Ishikawa (cell line): ENCODE measurements at regions not wholly inside any gene's neighbourhood (a gene's known extent, or its start where the extent isn't known, plus 50 kb on each side); places are given as distances from the start of the nearest gene placed in this dataset.

ENCODE experiments used
- CEBPB ChIP-seq: IDR thresholded peaks from 2 replicates; pipeline ENCODE4 v1.6.1; 2012
- CREB1 ChIP-seq: IDR thresholded peaks from 2 replicates; pipeline ENCODE4 v1.6.1; 2012; ENCODE audit warnings: low read depth
- EGR1 ChIP-seq: IDR thresholded peaks from 2 replicates; pipeline ENCODE4 v1.6.1; 2012
- EP300 ChIP-seq: IDR thresholded peaks from 2 replicates; pipeline ENCODE4 v1.6.1; 2012; ENCODE audit warnings: borderline replicate concordance
- FOXM1 ChIP-seq: IDR thresholded peaks from 2 replicates; pipeline ENCODE4 v1.6.1; 2012; ENCODE audit warnings: low read depth, borderline replicate concordance
- NFIC ChIP-seq: IDR thresholded peaks from 2 replicates; pipeline ENCODE4 v1.6.1; 2012
- RAD21 ChIP-seq: IDR thresholded peaks from 2 replicates; pipeline ENCODE4 v1.6.1; 2012; ENCODE audit warnings: low read depth
- TAF1 ChIP-seq: IDR thresholded peaks from 2 replicates; pipeline ENCODE4 v1.6.1; 2012; ENCODE audit warnings: low read depth, mild to moderate bottlenecking
- TCF12 ChIP-seq: IDR thresholded peaks from 2 replicates; pipeline ENCODE4 v1.6.1; 2012; ENCODE audit warnings: low read depth
- TEAD4 ChIP-seq: IDR thresholded peaks from 2 replicates; pipeline ENCODE4 v1.6.1; 2012
- YY1 ChIP-seq: IDR thresholded peaks from 2 replicates; pipeline ENCODE4 v1.6.1; 2012; ENCODE audit warnings: low read depth
- ZBTB7A ChIP-seq: IDR thresholded peaks from 2 replicates; pipeline ENCODE4 v1.6.1; 2012; ENCODE audit warnings: low read depth
- TF ChIP-seq, protein P1 (sequence below): IDR thresholded peaks from 2 replicates; pipeline ENCODE4 v1.6.1; 2012
- TF ChIP-seq, protein P2 (sequence below): IDR thresholded peaks from 2 replicates; pipeline ENCODE4 v1.6.1; 2012
- TF ChIP-seq, protein P3 (sequence below): IDR thresholded peaks from 2 replicates; pipeline ENCODE4 v1.6.1; 2012; ENCODE audit warnings: low read depth, mild to moderate bottlenecking

DNA sequence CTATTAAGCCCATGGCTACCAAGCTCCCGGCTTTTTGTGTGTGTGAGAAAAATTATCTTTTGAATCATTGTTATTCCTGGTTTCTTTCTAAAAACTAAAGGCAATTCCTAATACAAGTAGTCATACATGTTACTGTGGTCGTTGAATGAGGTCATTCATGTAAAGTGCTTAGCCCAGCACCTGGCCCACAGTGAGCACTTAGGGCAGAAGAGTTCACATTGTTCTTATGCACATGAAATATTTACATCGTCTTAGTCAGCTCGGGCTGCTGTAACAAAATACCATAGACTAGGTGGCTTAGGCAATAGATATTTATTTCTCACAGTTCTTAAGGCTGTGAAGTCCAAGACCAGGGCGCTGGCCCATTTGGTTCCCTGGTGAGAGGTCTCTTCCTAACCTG lies 216.1 kb downstream of the SHQ1 start:
- no peak for TF ChIP-seq NFIC
- no peak for TF ChIP-seq CEBPB
- TF ChIP-seq, protein P1, sequence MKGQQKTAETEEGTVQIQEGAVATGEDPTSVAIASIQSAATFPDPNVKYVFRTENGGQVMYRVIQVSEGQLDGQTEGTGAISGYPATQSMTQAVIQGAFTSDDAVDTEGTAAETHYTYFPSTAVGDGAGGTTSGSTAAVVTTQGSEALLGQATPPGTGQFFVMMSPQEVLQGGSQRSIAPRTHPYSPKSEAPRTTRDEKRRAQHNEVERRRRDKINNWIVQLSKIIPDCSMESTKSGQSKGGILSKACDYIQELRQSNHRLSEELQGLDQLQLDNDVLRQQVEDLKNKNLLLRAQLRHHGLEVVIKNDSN: no peak
- no peak for TF ChIP-seq FOXM1
- TF ChIP-seq EP300: no peak
- TF ChIP-seq TEAD4: no peak
- TF ChIP-seq TCF12: no peak
- no peak for TF ChIP-seq EGR1
- TF ChIP-seq ZBTB7A: no peak
- no peak for TF ChIP-seq YY1
- TF ChIP-seq, protein P2, sequence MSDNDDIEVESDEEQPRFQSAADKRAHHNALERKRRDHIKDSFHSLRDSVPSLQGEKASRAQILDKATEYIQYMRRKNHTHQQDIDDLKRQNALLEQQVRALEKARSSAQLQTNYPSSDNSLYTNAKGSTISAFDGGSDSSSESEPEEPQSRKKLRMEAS: no peak
- TF ChIP-seq, protein P3, sequence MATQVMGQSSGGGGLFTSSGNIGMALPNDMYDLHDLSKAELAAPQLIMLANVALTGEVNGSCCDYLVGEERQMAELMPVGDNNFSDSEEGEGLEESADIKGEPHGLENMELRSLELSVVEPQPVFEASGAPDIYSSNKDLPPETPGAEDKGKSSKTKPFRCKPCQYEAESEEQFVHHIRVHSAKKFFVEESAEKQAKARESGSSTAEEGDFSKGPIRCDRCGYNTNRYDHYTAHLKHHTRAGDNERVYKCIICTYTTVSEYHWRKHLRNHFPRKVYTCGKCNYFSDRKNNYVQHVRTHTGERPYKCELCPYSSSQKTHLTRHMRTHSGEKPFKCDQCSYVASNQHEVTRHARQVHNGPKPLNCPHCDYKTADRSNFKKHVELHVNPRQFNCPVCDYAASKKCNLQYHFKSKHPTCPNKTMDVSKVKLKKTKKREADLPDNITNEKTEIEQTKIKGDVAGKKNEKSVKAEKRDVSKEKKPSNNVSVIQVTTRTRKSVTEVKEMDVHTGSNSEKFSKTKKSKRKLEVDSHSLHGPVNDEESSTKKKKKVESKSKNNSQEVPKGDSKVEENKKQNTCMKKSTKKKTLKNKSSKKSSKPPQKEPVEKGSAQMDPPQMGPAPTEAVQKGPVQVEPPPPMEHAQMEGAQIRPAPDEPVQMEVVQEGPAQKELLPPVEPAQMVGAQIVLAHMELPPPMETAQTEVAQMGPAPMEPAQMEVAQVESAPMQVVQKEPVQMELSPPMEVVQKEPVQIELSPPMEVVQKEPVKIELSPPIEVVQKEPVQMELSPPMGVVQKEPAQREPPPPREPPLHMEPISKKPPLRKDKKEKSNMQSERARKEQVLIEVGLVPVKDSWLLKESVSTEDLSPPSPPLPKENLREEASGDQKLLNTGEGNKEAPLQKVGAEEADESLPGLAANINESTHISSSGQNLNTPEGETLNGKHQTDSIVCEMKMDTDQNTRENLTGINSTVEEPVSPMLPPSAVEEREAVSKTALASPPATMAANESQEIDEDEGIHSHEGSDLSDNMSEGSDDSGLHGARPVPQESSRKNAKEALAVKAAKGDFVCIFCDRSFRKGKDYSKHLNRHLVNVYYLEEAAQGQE: no peak
- TF ChIP-seq RAD21: no peak
- TF ChIP-seq TAF1: no peak
- no peak for TF ChIP-seq CREB1

DNA sequence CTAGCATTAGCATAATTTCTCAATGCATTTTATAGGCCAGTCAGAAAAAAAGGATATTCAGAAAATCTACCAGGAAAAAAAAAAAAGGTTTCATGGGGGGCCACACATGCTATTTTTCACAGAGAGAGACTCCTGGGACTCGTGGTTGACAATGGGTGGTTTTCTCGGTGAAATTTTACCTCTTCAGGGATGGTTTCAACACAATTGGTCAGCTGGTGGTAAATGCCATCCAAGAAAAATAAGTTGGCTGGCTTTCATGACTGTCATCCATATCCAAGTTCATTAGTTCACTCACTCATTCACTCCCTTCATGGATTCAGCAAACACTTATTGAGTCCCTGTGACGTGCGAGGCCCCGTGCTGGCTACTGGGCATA lies 217.3 kb downstream of the SHQ1 start:
- TF ChIP-seq CREB1 (no peak), EP300 (no peak), RAD21 (no peak), YY1 (no peak), CEBPB (no peak)

DNA sequence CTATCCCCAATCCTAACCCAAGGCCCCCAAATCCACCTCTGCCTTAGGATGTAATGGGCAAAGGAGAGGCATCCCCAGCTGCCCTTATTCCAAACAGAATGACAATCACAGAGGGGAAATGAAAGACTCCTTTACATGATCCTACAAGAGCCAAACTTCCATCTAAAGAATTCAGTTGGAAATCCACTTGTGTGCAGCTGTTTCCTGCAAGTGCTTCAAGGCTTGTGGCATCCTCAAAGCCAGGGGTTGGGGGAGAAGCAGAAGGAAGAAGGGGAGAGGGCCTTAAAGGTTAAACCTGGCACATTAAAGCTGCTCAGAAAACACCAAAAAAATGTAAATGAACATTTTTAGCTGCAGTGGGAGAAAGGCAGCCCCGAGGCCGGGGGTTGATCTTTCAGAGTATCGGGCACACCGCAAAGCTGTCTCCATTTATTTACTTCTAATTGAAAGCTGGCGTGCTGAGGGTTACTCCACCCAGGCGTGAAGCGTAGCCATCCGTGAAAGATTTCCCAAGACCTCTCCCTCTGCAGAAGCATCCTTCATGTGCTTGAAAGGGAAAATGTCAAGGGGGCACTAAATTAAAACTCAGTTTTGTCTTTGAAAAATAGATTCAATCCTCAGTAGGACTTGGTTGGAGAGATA lies 217.8 kb downstream of the SHQ1 start:
- TF ChIP-seq TCF12 (no peak), YY1 (no peak), FOXM1 (no peak), ZBTB7A (no peak), EP300 (no peak), RAD21 (no peak), CREB1 (no peak), TEAD4 (no peak), EGR1 (no peak), NFIC (no peak), CEBPB (no peak)
- TF ChIP-seq, protein P3: no peak
- TF ChIP-seq, protein P2: no peak

DNA sequence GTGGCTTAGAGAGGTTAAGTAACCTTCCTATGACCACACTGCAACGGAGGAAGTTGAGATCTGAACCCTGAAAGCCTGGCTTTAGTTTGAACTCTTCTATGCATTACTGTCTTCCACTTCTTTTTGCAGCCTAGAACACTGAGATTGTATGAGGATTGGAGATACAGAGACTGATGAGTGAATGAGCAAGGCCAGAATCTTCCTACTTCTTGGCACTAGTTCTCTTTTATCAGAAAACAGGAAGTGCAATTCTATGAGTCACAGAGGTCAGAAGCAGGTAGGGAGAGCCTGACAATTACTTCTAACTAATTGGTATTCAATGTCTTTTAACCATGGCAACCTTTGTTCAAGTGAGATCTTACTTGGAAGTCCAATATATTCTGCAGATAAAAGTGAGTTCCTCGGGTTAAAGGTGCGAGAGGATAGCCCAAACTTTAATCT lies 219.0 kb downstream of the SHQ1 start:
- TF ChIP-seq FOXM1 (no peak), YY1 (no peak), CEBPB (no peak), NFIC (no peak), EP300 (no peak), TAF1 (no peak), CREB1 (no peak), EGR1 (no peak), TEAD4 (no peak), ZBTB7A (no peak), TCF12 (no peak), RAD21 (no peak)
- TF ChIP-seq, protein P2: no peak
- TF ChIP-seq, protein P1: no peak
- TF ChIP-seq, protein P3: no peak
